H7 (cell line): ENCODE measurements at regions not wholly inside any gene's neighbourhood (a gene's known extent, or its start where the extent isn't known, plus 50 kb on each side); places are given as distances from the start of the nearest gene placed in this dataset.
"Not testable (repeated sequence)": the region's sequence is repeated elsewhere in the genome, so short reads cannot be mapped to it uniquely, and the experiment has no call there.

Source experiments
- DNase-seq: peaks from one replicate; pipeline ENCODE4 v3.0.0; 2012
- H3K27me3 ChIP-seq: 2 replicates; pipeline ENCODE4 v1.6.0; 2011; ENCODE audit warnings: mild to moderate bottlenecking, low read length; ENCODE audit not compliant: control insufficient read depth, insufficient read depth
- H3K36me3 ChIP-seq: replicated peaks from 2 replicates; pipeline ENCODE4 v1.5.1; 2011; ENCODE audit warnings: low read length; ENCODE audit not compliant: control insufficient read depth, insufficient read depth
- H3K4me3 ChIP-seq: 2 replicates; pipeline ENCODE4 v1.5.1; 2011; ENCODE audit warnings: low read depth, mild to moderate bottlenecking, control low read depth, low read length, moderate library complexity; ENCODE audit not compliant: insufficient read depth

DNA sequence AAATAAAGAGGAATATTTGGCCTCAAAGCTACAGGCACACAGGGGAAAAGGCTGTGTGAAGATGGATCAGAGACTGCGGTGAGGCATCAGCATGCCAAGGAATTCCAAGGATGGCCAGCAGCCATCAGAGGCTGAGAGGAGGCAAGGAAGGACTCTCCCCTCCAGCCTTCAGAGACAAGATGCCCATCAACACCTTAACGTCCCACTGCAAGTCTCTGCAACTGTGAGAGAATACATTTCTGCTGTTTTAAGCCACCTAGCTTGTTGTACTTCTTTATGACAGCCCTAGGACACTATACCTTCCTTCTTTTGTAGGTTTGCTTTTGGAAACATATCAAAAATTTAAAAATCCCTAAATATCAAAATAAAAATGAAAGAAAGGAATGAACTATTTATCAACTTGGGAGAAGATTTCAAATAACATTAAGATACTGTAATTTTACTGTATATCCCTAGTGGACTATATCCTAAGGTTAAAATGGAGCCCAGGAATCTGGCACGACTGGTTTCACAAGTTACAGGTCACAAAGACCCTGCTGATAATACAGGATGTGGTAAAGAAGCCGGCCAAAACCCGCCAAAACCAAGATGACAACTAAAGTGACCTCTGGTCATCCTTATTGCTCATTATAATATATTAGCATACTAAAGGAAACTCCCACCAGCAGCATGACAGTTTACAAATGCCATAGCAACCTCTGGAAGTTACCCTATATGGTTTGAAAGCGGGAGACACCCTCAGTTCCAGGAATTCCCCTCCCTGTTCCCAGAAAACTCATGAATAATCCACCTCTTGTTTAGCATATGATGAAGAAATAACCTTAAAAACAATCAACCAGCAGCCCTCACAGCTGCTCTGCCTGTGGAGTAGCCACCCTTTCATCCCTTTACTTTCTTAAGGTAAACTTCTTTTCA is 185.2 kb downstream of the AVL9 start:
- no peak for DNase-seq
- Histone ChIP-seq H3K36me3 (peaks cover 2% of the 10 kb centered on the region), H3K4me3 (no peak overlapping the region), H3K27me3 (no peaks in the 10 kb centered on the region)

DNA sequence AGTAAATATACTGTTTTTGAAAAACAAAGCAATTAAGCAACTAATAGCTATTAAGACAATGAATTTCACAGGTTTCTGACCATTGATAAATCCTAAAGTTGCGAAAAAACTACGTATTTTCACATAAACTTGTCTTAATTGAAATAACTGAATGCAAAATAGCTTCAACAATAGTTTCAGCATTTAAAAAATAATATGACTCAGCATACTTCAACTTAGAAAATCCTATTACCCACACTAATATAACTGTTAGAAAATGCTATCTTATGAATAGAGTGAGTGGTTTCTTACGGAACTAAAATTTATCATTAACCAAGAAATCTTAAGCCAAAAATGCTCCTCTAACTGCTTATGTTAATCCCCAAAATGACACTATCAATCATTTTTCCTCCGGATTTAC is 183.9 kb downstream of the AVL9 start:
- Histone ChIP-seq H3K36me3 (peaks cover 2% of the 10 kb centered on the region), H3K27me3 (no peaks in the 10 kb centered on the region), H3K4me3 (no peak overlapping the region)
- DNase-seq = no peak

DNA sequence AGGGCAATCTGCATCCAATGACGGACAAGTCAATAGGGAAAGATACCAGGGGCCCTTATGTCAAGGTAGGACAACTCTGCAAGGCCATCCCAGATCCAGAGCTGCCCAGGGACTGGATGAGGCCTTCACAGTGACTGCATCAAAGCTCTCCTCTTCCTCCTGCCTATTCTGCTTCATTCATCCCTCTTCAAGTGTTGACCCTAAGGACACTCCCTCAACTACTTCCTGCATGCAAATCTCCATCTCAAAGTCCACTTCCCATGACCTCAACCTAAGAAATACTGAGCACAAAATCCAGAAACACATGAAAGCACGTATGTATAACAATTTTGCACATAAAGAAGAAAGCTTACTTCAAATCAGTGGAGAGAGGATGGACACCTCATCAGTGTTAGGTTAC is 182.3 kb downstream of the AVL9 start:
- no peak for DNase-seq
- Histone ChIP-seq H3K4me3 (no peak overlapping the region), H3K36me3 (peaks cover 2% of the 10 kb centered on the region), H3K27me3 (no peaks in the 10 kb centered on the region)

- Histone ChIP-seq H3K4me3 (no peak overlapping the region), H3K36me3 (peaks cover 2% of the 10 kb centered on the region), H3K27me3 (no peaks in the 10 kb centered on the region)
- DNase-seq = no peak
These were observed 181.1 kb downstream of the AVL9 start for GRCh38 chr7:32676249-32676941.

- no peak overlapping the region for H3K4me3 ChIP-seq
- peaks cover 2% of the 10 kb centered on the region for H3K36me3 ChIP-seq
- no peaks in the 10 kb centered on the region for H3K27me3 ChIP-seq
- no peak for DNase-seq
These were observed 178.1 kb downstream of the AVL9 start for GRCh38 chr7:32673275-32673983.

GRCh38 chr7:32670110-32671025 is 175.1 kb downstream of the AVL9 start:
- DNase-seq = no peak
- Histone ChIP-seq H3K4me3 (no peak overlapping the region), H3K36me3 (no peaks in the 10 kb centered on the region)

DNA sequence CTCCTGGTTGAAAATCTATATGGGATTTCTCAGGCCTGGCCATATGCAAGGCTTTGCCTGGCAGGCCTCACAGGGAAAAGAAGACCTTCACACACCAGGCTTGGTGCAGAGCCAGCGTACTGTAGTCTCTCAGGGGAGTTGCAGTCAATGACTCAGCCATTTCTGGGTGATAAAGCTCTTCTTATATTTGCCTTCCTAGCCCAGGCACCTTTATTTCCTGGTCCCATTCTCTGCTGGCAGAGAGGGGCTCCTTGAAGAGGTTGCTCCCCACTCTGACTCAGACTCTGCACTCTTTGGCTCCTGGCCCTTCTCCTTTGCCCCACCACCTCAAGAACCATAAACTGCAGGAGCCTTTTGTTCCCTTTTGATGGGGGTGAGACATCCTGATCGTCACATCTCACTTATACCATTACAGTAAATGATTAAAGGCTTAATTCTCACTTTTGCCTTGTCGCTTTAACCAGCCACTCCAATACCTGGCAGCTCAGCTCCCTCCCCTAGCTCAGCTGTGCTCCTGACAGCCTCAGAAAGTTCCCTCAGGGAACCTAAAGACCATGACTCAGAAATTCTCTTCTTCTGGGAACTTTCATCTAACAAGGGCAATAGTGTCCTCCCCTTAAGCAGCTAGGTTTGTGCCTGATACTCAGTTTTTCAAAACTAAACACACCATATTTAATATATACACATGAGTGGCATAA is 174.0 kb downstream of the AVL9 start:
- DNase-seq, H3K36me3 ChIP-seq, H3K27me3 ChIP-seq, H3K4me3 ChIP-seq: not testable (repeated sequence)

More at GRCh38 chr7:32670110-32671025, 175.1 kb downstream of the AVL9 start:
- H3K27me3 ChIP-seq = no peaks in the 10 kb centered on the region

DNA sequence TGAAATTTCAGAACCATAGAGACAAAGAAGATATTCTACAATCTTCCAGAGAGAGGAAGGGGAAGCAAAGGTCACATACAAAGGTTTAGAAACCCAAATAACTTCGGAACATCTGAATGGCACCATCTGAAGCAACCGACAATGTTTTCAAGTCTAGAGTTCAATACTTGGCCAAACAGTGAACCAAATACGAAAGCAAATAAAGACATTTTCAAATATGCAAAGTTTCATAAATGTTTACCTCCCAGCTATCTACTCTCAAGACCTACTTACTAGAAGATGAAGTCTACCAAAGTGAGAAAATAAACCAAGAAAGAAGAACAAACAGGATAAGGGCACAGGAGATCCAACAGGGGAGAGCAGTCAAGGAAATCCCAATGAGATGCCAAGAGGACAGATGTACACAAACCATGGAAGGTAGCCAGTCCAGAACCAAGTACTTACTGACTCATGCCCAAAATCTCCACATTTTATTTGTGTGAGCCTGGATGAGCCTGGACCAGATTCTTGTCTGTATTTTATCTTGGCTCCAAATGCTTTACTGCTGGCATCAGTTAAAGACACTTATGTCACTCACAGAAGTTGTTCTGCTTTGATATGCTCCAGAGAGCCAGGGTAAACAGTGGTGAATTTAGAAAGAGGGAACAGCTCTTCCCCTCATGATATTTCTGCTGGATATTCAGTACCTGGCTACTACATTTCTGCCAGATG is 173.3 kb downstream of the AVL9 start:
- not testable (repeated sequence) for H3K4me3 ChIP-seq, H3K36me3 ChIP-seq, DNase-seq, H3K27me3 ChIP-seq

- H3K27me3 ChIP-seq = not testable (repeated sequence)
These were observed 172.3 kb downstream of the AVL9 start for GRCh38 chr7:32667586-32667985.

DNA sequence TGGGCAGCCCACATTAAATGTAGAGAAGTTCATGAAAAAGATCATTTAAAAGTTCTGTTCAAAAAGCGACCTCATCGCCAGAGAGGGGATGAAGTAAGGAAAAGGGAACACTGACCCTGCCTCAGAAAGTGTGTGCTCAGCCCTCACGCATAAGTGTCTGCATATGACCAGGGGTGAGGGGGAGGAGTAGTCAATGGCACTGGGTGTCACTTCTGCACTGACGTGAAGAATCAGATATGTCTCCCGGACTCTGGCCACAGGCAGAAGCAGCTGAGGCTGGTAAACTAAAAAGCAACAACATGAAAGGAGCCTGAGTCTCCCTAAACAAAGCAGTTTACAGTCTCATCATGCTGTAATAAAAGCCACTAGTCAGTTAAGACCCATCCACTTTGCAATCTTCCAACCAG is 168.5 kb downstream of the AVL9 start:
- not testable (repeated sequence) for H3K4me3 ChIP-seq, H3K36me3 ChIP-seq, H3K27me3 ChIP-seq, DNase-seq

More at GRCh38 chr7:32667586-32667985, 172.3 kb downstream of the AVL9 start:
- H3K36me3 ChIP-seq, H3K4me3 ChIP-seq, DNase-seq: not testable (repeated sequence)

DNA sequence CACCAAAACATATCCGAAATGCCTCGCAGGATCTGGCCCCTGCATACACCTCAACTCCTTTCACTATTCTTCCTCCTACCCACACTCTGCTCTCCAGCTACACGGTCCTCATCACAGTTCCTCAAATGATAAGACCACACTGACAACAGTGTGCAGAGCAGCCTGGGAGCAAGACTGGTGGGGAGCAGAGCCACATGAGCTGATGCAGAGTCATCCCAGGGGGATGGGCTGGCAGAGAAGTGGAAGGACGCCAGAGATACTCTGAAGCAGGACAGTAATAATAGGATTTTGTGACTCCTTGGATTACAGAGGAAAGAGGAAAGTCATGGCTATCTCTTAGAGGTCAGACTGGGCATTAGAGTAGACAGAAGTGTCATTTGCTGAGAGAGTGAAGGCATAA is 167.2 kb downstream of the AVL9 start:
- not testable (repeated sequence) for H3K36me3 ChIP-seq, H3K27me3 ChIP-seq, DNase-seq, H3K4me3 ChIP-seq

DNA sequence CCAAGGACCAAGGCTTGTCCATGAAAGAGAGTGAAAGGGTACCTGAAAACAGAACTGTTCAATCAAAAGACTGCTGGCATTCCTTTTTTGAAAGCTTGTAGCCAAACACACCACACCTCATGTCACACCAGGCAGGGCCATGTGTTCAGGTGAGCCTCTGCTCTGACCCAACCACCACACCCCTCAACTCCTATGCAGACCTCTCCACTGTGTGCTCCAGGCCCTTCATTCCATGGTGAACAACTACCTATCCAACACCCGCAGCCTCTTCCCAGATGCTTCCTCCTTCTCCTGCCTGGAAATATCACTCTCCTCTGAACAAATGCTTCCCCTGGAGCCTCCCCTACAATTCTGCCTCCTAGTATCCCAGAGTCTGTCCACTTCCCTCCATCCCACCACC is 166.6 kb downstream of the AVL9 start:
- no peaks in the 10 kb centered on the region for H3K27me3 ChIP-seq
- no peaks in the 10 kb centered on the region for H3K36me3 ChIP-seq
- DNase-seq = no peak
- no peak overlapping the region for H3K4me3 ChIP-seq

GRCh38 chr7:32661501-32661900 is 166.2 kb downstream of the AVL9 start:
- Histone ChIP-seq H3K4me3 (no peak overlapping the region), H3K36me3 (no peaks in the 10 kb centered on the region), H3K27me3 (no peaks in the 10 kb centered on the region)
- no peak for DNase-seq
